Keratinocyte (primary cell): ENCODE measurements at regions not wholly inside any gene's neighbourhood (a gene's known extent, or its start where the extent isn't known, plus 50 kb on each side); places are given as distances from the start of the nearest gene placed in this dataset.

Experiments used
- DNase-seq: peaks from one replicate; pipeline ENCODE4 v3.0.0-alpha.2; 2011; ENCODE audit warnings: low read depth, missing footprints, low spot score
- FAIRE-seq: peaks from 2 replicates; lab custom pipeline; 2011; peaks lifted over from hg19 to GRCh38; lab: Jason Lieb, UNC
- H2AFZ ChIP-seq: 2 replicates; pipeline ENCODE4 v1.6.0; 2012; ENCODE audit warnings: low read length, control low read depth, inconsistent platforms; ENCODE audit not compliant: control insufficient read depth
- H3K27ac ChIP-seq: 2 replicates; pipeline ENCODE4 v1.5.1; 2011; ENCODE audit warnings: low read length; ENCODE audit not compliant: control insufficient read depth, insufficient read depth
- H3K27me3 ChIP-seq: 3 replicates; pipeline ENCODE4 v1.6.0; 2011; ENCODE audit warnings: low read length; ENCODE audit not compliant: control insufficient read depth, insufficient read depth; ENCODE audit errors: extremely low read depth
- H3K36me3 ChIP-seq, 2 experiments: 2 replicates in 1 of 2; 3 replicates in 1 of 2; pipeline ENCODE4 v1.5.1; 2011; ENCODE audit warnings: low read length in 2 of 2, mild to moderate bottlenecking in 1 of 2; ENCODE audit not compliant: control insufficient read depth in 2 of 2, insufficient read depth in 2 of 2; ENCODE audit errors: extremely low read depth in 1 of 2
- H3K4me1 ChIP-seq: 3 replicates; pipeline ENCODE4 v1.5.1; 2011; ENCODE audit warnings: low read length; ENCODE audit not compliant: control insufficient read depth, insufficient read depth; ENCODE audit errors: extremely low read depth
- H3K4me2 ChIP-seq: 3 replicates; pipeline ENCODE4 v1.6.0; 2011; ENCODE audit warnings: low read depth, low read length; ENCODE audit not compliant: control insufficient read depth, insufficient read depth; ENCODE audit errors: extremely low read depth
- H3K4me3 ChIP-seq, 3 experiments: fragments of 200-600 bp in 1 of 3; sonication (generic) in 1 of 3; 2 replicates in 2 of 3; 3 replicates in 1 of 3; pipeline ENCODE4 v1.5.1; 2011 to 2016; ENCODE audit warnings: low read length in 3 of 3, mild to moderate bottlenecking in 3 of 3, control low read depth in 2 of 3, inconsistent platforms in 1 of 3, low read depth in 1 of 3, mixed read lengths in 1 of 3, mixed run types in 1 of 3, moderate library complexity in 1 of 3; ENCODE audit not compliant: control insufficient read depth in 2 of 3, insufficient read depth in 2 of 3; ENCODE audit errors: extremely low read depth in 1 of 3
- H3K79me2 ChIP-seq: 2 replicates; pipeline ENCODE4 v1.6.0; 2012; ENCODE audit warnings: low read length; ENCODE audit not compliant: control insufficient read depth, insufficient read depth
- H3K9ac ChIP-seq: 3 replicates; pipeline ENCODE4 v1.6.0; 2011; ENCODE audit warnings: low read length; ENCODE audit not compliant: control insufficient read depth, insufficient read depth; ENCODE audit errors: extremely low read depth
- H3K9me1 ChIP-seq: 3 replicates; pipeline ENCODE4 v1.6.0; 2011; ENCODE audit warnings: low read length; ENCODE audit not compliant: control insufficient read depth, insufficient read depth; ENCODE audit errors: extremely low read depth
- H3K9me3 ChIP-seq: 2 replicates; pipeline ENCODE4 v1.5.1; 2012; ENCODE audit warnings: low read depth, low read length; ENCODE audit not compliant: control insufficient read depth
- H4K20me1 ChIP-seq: 3 replicates; pipeline ENCODE4 v1.6.0; 2011; ENCODE audit warnings: low read length; ENCODE audit not compliant: control insufficient read depth, insufficient read depth; ENCODE audit errors: extremely low read depth
- EZH2 ChIP-seq: IDR thresholded peaks from one replicate; pipeline ENCODE4 v1.6.1; 2012; ENCODE audit warnings: inconsistent platforms, mild to moderate bottlenecking, low read length, moderate library complexity
- dilution Hi-C: fragments of 300-500 bp; cut with MboI; formaldehyde crosslinking; loops from one replicate; pipeline ENCODE4 v1.7.0; 2020; ENCODE audit warnings: low sequenced_read_pairs; ENCODE audit not compliant: extremely low pct_ligation_motif_present
- TF ChIP-seq, protein P1 (sequence below), 3 experiments: IDR thresholded peaks in 1 of 3; conservative IDR thresholded peaks in 1 of 3; optimal IDR thresholded peaks in 1 of 3; 2 replicates in 2 of 3; 3 replicates in 1 of 3; pipeline versions ENCODE3 to v1.5.1; 2011; ENCODE audit warnings: low read length in 3 of 3, mild to moderate bottlenecking in 3 of 3, moderate library complexity in 2 of 3, control low read depth in 1 of 3, inconsistent platforms in 1 of 3; ENCODE audit not compliant: insufficient read depth in 2 of 3; ENCODE audit errors: extremely low read depth in 1 of 3

DNA sequence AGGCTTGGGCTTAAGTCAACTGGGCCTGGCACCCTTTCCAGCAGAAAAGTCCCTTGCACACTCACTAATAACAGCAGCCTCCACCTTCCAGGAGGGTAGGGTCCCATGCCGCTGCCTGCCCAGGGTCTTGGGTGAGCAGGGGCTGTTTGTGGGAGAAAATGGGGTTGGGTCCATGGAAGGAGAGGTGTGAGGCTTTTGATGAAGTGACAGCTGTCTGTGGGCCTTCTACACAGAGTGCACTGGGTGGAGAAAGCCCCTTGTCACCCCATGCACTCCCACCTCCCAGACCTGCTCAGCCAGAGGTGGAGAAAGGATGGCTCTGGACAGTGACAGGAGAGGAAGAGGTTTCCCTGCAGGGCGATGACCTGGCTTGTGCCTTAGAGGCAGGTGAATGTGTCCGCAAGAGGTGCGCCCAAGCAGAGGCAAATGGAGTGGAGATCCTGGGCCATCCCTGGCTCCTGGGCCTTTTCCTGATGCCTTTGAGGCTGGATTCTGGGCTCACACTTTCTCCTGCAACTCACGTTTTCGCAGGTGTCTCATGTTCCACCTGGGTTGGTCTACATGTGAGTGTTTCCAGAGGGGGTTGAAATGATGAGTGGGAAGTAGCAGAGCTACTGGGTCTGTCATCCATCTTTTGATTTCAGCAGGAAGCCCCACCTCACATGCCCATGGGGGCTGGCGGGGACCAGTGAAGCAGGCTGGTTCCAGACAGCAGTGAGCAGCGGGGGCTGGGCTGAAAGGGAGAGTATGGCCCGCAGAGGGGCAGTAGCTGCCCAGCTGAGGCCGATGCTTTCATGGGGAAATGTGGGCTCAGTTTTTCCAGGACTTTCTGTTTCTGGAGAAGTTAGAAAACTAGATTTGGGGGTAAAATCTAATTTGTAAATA is 85.2 kb upstream of the PRR23E start:
- dilution Hi-C loops, result no loop called here
- Histone ChIP-seq H3K9me3 (peaks cover 2% of the 10 kb centered on the region), H3K27ac (no peak overlapping the region), H2AFZ (no peak overlapping the region), H3K36me3 (no peaks in the 10 kb centered on the region), H3K4me2 (no peak overlapping the region), H3K79me2 (no peaks in the 10 kb centered on the region), H3K4me1 (no peaks in the 10 kb centered on the region), H3K27me3 (peaks cover 3% of the 10 kb centered on the region), H3K9ac (no peak overlapping the region), H3K4me3 (no peak overlapping the region), H3K9me1 (no peaks in the 10 kb centered on the region), H4K20me1 (no peaks in the 10 kb centered on the region)
- TF ChIP-seq EZH2, result no peak
- TF ChIP-seq, protein P1, sequence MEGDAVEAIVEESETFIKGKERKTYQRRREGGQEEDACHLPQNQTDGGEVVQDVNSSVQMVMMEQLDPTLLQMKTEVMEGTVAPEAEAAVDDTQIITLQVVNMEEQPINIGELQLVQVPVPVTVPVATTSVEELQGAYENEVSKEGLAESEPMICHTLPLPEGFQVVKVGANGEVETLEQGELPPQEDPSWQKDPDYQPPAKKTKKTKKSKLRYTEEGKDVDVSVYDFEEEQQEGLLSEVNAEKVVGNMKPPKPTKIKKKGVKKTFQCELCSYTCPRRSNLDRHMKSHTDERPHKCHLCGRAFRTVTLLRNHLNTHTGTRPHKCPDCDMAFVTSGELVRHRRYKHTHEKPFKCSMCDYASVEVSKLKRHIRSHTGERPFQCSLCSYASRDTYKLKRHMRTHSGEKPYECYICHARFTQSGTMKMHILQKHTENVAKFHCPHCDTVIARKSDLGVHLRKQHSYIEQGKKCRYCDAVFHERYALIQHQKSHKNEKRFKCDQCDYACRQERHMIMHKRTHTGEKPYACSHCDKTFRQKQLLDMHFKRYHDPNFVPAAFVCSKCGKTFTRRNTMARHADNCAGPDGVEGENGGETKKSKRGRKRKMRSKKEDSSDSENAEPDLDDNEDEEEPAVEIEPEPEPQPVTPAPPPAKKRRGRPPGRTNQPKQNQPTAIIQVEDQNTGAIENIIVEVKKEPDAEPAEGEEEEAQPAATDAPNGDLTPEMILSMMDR (optimal IDR thresholded peaks at IDR 0.05 in 1 of 3, IDR thresholded peaks at IDR 0.05 in 1 of 3, conservative IDR thresholded peaks at IDR 0.05 in 1 of 3; ENCODE audit: extremely low read depth in 1 of 3, insufficient read depth in 2 of 3, low read length in 3 of 3), result no peak
- FAIRE-seq (no peak), DNase-seq (no peak)

DNA sequence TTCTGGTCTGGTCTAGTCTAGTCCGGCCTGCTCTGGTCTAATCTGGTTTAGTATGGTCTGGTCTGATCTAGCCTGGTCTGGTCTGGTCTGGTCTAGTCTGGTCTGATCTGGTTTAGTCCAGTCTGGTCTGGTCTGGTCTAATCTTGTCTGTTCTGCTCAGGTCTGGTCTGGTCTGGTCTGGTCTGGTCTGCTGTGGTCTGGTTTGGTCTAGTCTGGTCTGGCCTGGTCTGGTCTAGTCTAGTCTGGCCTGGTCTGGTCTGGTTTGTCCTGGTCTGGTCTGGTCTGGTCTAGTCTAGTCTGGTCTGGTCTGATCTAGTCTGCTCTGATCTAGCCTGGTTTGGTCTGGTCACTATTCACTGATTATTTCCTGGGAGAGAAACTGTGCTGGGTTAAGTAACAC is 84.1 kb upstream of the PRR23E start:
- no peak for FAIRE-seq
- Histone ChIP-seq H3K36me3 (no peaks in the 10 kb centered on the region), H2AFZ (no peak overlapping the region), H3K27ac (no peak overlapping the region), H3K9me3 (peaks cover 2% of the 10 kb centered on the region), H3K9ac (no peak overlapping the region), H3K4me1 (no peaks in the 10 kb centered on the region), H4K20me1 (no peaks in the 10 kb centered on the region), H3K9me1 (no peaks in the 10 kb centered on the region), H3K4me3 (no peak overlapping the region), H3K4me2 (no peak overlapping the region), H3K27me3 (no peaks in the 10 kb centered on the region), H3K79me2 (no peaks in the 10 kb centered on the region)
- dilution Hi-C loops, result no loop called here
- no peak for DNase-seq
- TF ChIP-seq, protein P1 (optimal IDR thresholded peaks at IDR 0.05 in 1 of 3, IDR thresholded peaks at IDR 0.05 in 1 of 3, conservative IDR thresholded peaks at IDR 0.05 in 1 of 3; ENCODE audit: extremely low read depth in 1 of 3, insufficient read depth in 2 of 3, low read length in 3 of 3), result no peak
- TF ChIP-seq EZH2, result no peak
